Fibroblast of lung (primary cell): ENCODE measurements at regions not wholly inside any gene's neighbourhood (a gene's known extent, or its start where the extent isn't known, plus 50 kb on each side); places are given as distances from the start of the nearest gene placed in this dataset.

Source experiments
- EZH2 ChIP-seq: IDR thresholded peaks from 2 replicates; pipeline ENCODE4 v1.5.1; 2012; ENCODE audit warnings: low read length, control low read depth, mild to moderate bottlenecking; ENCODE audit errors: missing control alignments
- TF ChIP-seq, protein P1 (sequence below), 2 donors: IDR thresholded peaks in 1 of 2; conservative IDR thresholded peaks in 1 of 2; 1 replicate in 1 of 2; 2 replicates in 1 of 2; pipeline ENCODE4 v1.5.1; 2011 to 2012; ENCODE audit warnings: low read length in 2 of 2, control low read depth in 1 of 2, inconsistent platforms in 1 of 2, low read depth in 1 of 2, mild to moderate bottlenecking in 1 of 2

DNA sequence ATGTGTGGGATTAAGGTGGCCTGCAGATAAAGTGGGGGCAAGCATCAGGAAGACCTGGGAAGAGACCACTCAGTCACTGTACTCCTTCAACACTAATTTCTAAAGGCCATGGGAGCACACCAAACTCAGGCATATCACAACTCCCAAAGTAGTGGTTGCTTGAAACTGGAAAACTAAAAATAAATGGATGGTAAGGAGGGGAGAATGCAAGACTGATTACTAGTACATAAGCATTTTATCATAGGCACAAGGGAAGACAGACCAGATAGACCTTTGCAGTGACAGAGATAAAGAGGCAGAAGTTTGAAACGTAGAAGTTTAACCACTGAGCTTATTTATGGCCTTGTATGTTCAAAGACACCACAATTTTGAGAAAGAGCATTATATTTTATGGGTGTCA is 1098.1 kb upstream of the CELF4 start:
- TF ChIP-seq, protein P1, sequence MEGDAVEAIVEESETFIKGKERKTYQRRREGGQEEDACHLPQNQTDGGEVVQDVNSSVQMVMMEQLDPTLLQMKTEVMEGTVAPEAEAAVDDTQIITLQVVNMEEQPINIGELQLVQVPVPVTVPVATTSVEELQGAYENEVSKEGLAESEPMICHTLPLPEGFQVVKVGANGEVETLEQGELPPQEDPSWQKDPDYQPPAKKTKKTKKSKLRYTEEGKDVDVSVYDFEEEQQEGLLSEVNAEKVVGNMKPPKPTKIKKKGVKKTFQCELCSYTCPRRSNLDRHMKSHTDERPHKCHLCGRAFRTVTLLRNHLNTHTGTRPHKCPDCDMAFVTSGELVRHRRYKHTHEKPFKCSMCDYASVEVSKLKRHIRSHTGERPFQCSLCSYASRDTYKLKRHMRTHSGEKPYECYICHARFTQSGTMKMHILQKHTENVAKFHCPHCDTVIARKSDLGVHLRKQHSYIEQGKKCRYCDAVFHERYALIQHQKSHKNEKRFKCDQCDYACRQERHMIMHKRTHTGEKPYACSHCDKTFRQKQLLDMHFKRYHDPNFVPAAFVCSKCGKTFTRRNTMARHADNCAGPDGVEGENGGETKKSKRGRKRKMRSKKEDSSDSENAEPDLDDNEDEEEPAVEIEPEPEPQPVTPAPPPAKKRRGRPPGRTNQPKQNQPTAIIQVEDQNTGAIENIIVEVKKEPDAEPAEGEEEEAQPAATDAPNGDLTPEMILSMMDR (conservative IDR thresholded peaks at IDR 0.05 in 1 of 2, IDR thresholded peaks at IDR 0.05 in 1 of 2; ENCODE audit: low read depth in 1 of 2, low read length in 2 of 2) = no peak
- no peak for TF ChIP-seq EZH2
